HCT116 (cell line): ENCODE measurements at regions not wholly inside any gene's neighbourhood (a gene's known extent, or its start where the extent isn't known, plus 50 kb on each side); places are given as distances from the start of the nearest gene placed in this dataset.

Experiments used
- ATAC-seq: fragments of 200-7000 bp; cut with Tn5 transposase; 2 replicates; pipeline ENCODE4 v1.9.1; 2020; ENCODE audit warnings: mild to moderate bottlenecking, moderate library complexity
- BruUV-seq: library from RNA; stranded (reverse); fragments of 400-500 nt; replicated peaks from 2 replicates; lab custom pipeline; 2021; lab: Mats Ljungman, UMichigan
- CTCF ChIA-PET: fragments of 300-600 bp; sonication (Branson Sonifier 250); formaldehyde crosslinking; loops from one replicate; lab custom pipeline; 2021; ENCODE audit warnings: antibody characterized with exemption; lab: Charles Lee
- POLR2A ChIA-PET: fragments of 300-600, 350-600 bp; sonication (Branson Sonifier 250); formaldehyde crosslinking; loops from one replicate; lab custom pipeline; 2021; ENCODE audit warnings: antibody characterized with exemption; lab: Charles Lee
- RAD21 ChIA-PET, 2 experiments: fragments of 300-600 bp; sonication (Branson Sonifier 250); formaldehyde crosslinking; loops; one replicate each; lab custom pipeline; 2023; ENCODE audit warnings: low total read pairs in 2 of 2; ENCODE audit not compliant: uncharacterized antibody in 2 of 2, unreplicated experiment in 2 of 2, low non-redundant PET in 1 of 2; lab: Charles Lee
- DNase-seq: peaks from one replicate; pipeline ENCODE4 v3.0.0-alpha.2; 2010; ENCODE audit warnings: low read depth, low spot score
- H2AFZ ChIP-seq: fragments of 200-600 bp; shearing (Covaris generic), sonication (generic); 2 replicates; pipeline ENCODE4 v1.6.1; 2017; ENCODE audit warnings: low read depth, mixed run types, mixed read lengths, antibody characterized with exemption, low read length; ENCODE audit not compliant: poor library complexity, severe bottlenecking
- H3K27ac ChIP-seq: 2 replicates; pipeline ENCODE4 v1.5.1; 2012; ENCODE audit warnings: low read depth, low read length
- H3K27me3 ChIP-seq: fragments of 200-600 bp; sonication (generic); 2 replicates; pipeline ENCODE4 v1.6.1; 2016; ENCODE audit warnings: mixed run types, low read length, mixed read lengths; ENCODE audit not compliant: insufficient read depth
- H3K36me3 ChIP-seq, 2 experiments: fragments of 200-500 bp in 1 of 2; fragments of 200-600 bp in 1 of 2; sonication (Bioruptor generic) in 1 of 2; sonication (generic) in 1 of 2; 2 replicates each; pipeline versions ENCODE4 v1.5.1 to v1.6.1; 2014 to 2016; ENCODE audit warnings: low read length in 2 of 2, inconsistent platforms in 1 of 2, mixed read lengths in 1 of 2, mixed run types in 1 of 2; ENCODE audit not compliant: insufficient read depth in 2 of 2, control insufficient read depth in 1 of 2
- H3K4me1 ChIP-seq, 2 experiments: fragments of 200-600 bp in 1 of 2; sonication (generic) in 1 of 2; 2 replicates each; pipeline versions ENCODE4 v1.5.1 to v1.6.1; 2012 to 2017; ENCODE audit warnings: low read length in 2 of 2, inconsistent platforms in 1 of 2, mild to moderate bottlenecking in 1 of 2, mixed read lengths in 1 of 2, mixed run types in 1 of 2, moderate library complexity in 1 of 2; ENCODE audit not compliant: insufficient read depth in 2 of 2, control insufficient read depth in 1 of 2
- H3K4me2 ChIP-seq: fragments of 200-600 bp; sonication (generic); 2 replicates; pipeline ENCODE4 v1.6.1; 2017; ENCODE audit warnings: mixed run types, low read length, mixed read lengths
- H3K4me3 ChIP-seq, 2 experiments: fragments of 200-600 bp in 1 of 2; sonication (generic) in 1 of 2; replicated peaks in 1 of 2; 2 replicates each; pipeline ENCODE4 v1.5.1; 2011 to 2016; ENCODE audit warnings: low read length in 2 of 2, control low read depth in 1 of 2, low read depth in 1 of 2, mild to moderate bottlenecking in 1 of 2, mixed read lengths in 1 of 2, mixed run types in 1 of 2
- H3K79me2 ChIP-seq: fragments of 200-600 bp; sonication (generic); 2 replicates; pipeline ENCODE4 v1.6.1; 2017; ENCODE audit warnings: mild to moderate bottlenecking, mixed run types, low read length, moderate library complexity, mixed read lengths; ENCODE audit not compliant: insufficient read depth
- H3K9ac ChIP-seq: fragments of 200-600 bp; sonication (generic); 2 replicates; pipeline ENCODE4 v1.6.1; 2016; ENCODE audit warnings: low read length, mixed read lengths
- H3K9me2 ChIP-seq: fragments of 200-600 bp; sonication (generic), shearing (Covaris generic); 2 replicates; pipeline ENCODE4 v1.6.1; 2017; ENCODE audit warnings: mixed run types, mild to moderate bottlenecking, moderate library complexity; ENCODE audit not compliant: insufficient read depth
- H3K9me3 ChIP-seq, 2 experiments: fragments of 200-500 bp in 1 of 2; fragments of 200-600 bp in 1 of 2; sonication (Bioruptor generic) in 1 of 2; sonication (generic) in 1 of 2; 2 replicates each; pipeline ENCODE4 v1.6.1; 2014 to 2017; ENCODE audit warnings: low read length in 2 of 2, mixed read lengths in 2 of 2, inconsistent platforms in 1 of 2, low read depth in 1 of 2, mild to moderate bottlenecking in 1 of 2, mixed run types in 1 of 2, moderate library complexity in 1 of 2; ENCODE audit not compliant: control insufficient read depth in 1 of 2, insufficient read depth in 1 of 2
- H4K20me1 ChIP-seq: fragments of 200-600 bp; sonication (generic), shearing (Covaris generic); 2 replicates; pipeline ENCODE4 v1.6.1; 2017; ENCODE audit warnings: mixed run types, mild to moderate bottlenecking, moderate library complexity; ENCODE audit not compliant: insufficient read depth
- CBX3 ChIP-seq: IDR thresholded peaks from 2 replicates; pipeline ENCODE4 v1.6.1; 2012; ENCODE audit warnings: low read depth
- EGR1 ChIP-seq: IDR thresholded peaks from 2 replicates; pipeline ENCODE4 v1.6.1; 2012; ENCODE audit warnings: low read depth
- EZH2phosphoT487 ChIP-seq: fragments of 200-600 bp; IDR thresholded peaks from 2 replicates; pipeline ENCODE4 v1.6.1; 2018; ENCODE audit warnings: antibody characterized with exemption, borderline replicate concordance
- FOSL1 ChIP-seq: IDR thresholded peaks from 2 replicates; pipeline ENCODE4 v1.6.1; 2012; ENCODE audit warnings: low read depth
- JUND ChIP-seq: IDR thresholded peaks from 2 replicates; pipeline ENCODE4 v1.6.1; 2012
- POLR2A ChIP-seq: IDR thresholded peaks from 2 replicates; pipeline ENCODE4 v1.7.0; 2011; ENCODE audit warnings: borderline replicate concordance; ENCODE audit not compliant: insufficient read depth, insufficient read length; ENCODE audit errors: extremely low read depth
- RAD21 ChIP-seq: IDR thresholded peaks from 2 replicates; pipeline ENCODE4 v1.6.1; 2012; ENCODE audit warnings: low read depth, mild to moderate bottlenecking
- SIN3A ChIP-seq: IDR thresholded peaks from 2 replicates; pipeline ENCODE4 v1.6.1; 2012; ENCODE audit warnings: low read depth
- SRF ChIP-seq: IDR thresholded peaks from 2 replicates; pipeline ENCODE4 v1.6.1; 2012; ENCODE audit warnings: low read depth
- TCF7L2 ChIP-seq: IDR thresholded peaks from 2 replicates; pipeline ENCODE4 v1.7.0; 2011; ENCODE audit warnings: borderline replicate concordance, inconsistent platforms; ENCODE audit not compliant: insufficient read depth, insufficient read length; ENCODE audit errors: extremely low read depth
- intact Hi-C: fragments of 100-400 bp; cut with micrococcal nuclease; formaldehyde crosslinking; loops from 2 replicates; pipeline ENCODE4 v1.10.0; 2022
- TF ChIP-seq, protein P1 (sequence below): IDR thresholded peaks from 2 replicates; pipeline ENCODE4 v1.6.1; 2012
- TF ChIP-seq, protein P2 (sequence below): IDR thresholded peaks from 2 replicates; pipeline ENCODE4 v1.6.1; 2012; ENCODE audit warnings: low read depth

DNA sequence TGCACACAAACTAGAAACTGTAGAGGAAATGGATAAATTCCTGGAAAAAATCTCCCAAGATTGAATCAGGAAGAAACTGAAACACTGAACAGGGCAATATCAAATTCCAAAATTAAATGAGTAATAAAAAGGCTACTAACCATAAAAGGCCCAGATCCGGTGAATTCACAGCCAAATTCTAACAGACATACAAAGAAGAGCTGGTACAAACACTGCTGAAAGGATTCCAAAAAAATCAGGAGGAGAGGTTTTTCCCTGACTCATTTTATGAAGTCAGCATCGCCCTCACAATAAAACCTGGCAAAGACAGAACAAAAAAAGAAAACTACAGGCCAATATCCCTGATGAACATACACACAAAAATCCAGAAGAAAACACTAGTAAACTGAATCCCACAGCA is 462.4 kb upstream of the THBS1 start:
- CTCF ChIA-PET = no interaction called here
- H3K27me3 ChIP-seq = no peaks in the 10 kb centered on the region
- RAD21 ChIA-PET = no interaction called here
- no peaks in the 10 kb centered on the region for H3K79me2 ChIP-seq
- no peaks in the 10 kb centered on the region for H3K9me2 ChIP-seq
- H2AFZ ChIP-seq = no peak overlapping the region
- no peak for ATAC-seq
- H4K20me1 ChIP-seq = no peaks in the 10 kb centered on the region
- no peaks in the 10 kb centered on the region for H3K9me3 ChIP-seq
- no peak for DNase-seq
- BruUV-seq = no TSS peak
- intact Hi-C loops = no loop called here
- POLR2A ChIA-PET = no interaction called here
- H3K4me1 ChIP-seq = no peaks in the 10 kb centered on the region
- H3K4me3 ChIP-seq = no peak overlapping the region
- H3K27ac ChIP-seq = no peak overlapping the region
- TF ChIP-seq EGR1 (no peak), POLR2A (no peak), CBX3 (no peak), RAD21 (no peak), TCF7L2 (no peak), FOSL1 (no peak), JUND (no peak), EZH2phosphoT487 (no peak), SRF (no peak), SIN3A (no peak)
- TF ChIP-seq, protein P1, sequence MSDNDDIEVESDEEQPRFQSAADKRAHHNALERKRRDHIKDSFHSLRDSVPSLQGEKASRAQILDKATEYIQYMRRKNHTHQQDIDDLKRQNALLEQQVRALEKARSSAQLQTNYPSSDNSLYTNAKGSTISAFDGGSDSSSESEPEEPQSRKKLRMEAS = no peak
- TF ChIP-seq, protein P2, sequence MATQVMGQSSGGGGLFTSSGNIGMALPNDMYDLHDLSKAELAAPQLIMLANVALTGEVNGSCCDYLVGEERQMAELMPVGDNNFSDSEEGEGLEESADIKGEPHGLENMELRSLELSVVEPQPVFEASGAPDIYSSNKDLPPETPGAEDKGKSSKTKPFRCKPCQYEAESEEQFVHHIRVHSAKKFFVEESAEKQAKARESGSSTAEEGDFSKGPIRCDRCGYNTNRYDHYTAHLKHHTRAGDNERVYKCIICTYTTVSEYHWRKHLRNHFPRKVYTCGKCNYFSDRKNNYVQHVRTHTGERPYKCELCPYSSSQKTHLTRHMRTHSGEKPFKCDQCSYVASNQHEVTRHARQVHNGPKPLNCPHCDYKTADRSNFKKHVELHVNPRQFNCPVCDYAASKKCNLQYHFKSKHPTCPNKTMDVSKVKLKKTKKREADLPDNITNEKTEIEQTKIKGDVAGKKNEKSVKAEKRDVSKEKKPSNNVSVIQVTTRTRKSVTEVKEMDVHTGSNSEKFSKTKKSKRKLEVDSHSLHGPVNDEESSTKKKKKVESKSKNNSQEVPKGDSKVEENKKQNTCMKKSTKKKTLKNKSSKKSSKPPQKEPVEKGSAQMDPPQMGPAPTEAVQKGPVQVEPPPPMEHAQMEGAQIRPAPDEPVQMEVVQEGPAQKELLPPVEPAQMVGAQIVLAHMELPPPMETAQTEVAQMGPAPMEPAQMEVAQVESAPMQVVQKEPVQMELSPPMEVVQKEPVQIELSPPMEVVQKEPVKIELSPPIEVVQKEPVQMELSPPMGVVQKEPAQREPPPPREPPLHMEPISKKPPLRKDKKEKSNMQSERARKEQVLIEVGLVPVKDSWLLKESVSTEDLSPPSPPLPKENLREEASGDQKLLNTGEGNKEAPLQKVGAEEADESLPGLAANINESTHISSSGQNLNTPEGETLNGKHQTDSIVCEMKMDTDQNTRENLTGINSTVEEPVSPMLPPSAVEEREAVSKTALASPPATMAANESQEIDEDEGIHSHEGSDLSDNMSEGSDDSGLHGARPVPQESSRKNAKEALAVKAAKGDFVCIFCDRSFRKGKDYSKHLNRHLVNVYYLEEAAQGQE = no peak
- no peak overlapping the region for H3K9ac ChIP-seq
- H3K36me3 ChIP-seq = no peaks in the 10 kb centered on the region
- no peak overlapping the region for H3K4me2 ChIP-seq
